Ovary (tissue), 3 donors: ENCODE measurements at regions not wholly inside any gene's neighbourhood (a gene's known extent, or its start where the extent isn't known, plus 50 kb on each side); places are given as distances from the start of the nearest gene placed in this dataset.

Source experiments
- EP300 ChIP-seq: sonication (generic); formaldehyde crosslinking; IDR thresholded peaks from one replicate; pipeline ENCODE4 v1.6.1; 2017; ENCODE audit warnings: antibody characterized with exemption
- POLR2A ChIP-seq: fragments of 450-650 bp; IDR thresholded peaks from one replicate; pipeline ENCODE4 v1.6.1; 2017; ENCODE audit warnings: antibody characterized with exemption, mild to moderate bottlenecking, moderate library complexity
- TF ChIP-seq, protein P1 (sequence below), 3 donors: fragments of 450-650 bp in 2 of 3; fragments of 200-600 bp in 1 of 3; IDR thresholded peaks; one replicate each; pipeline versions ENCODE4 v1.5.1 to v1.8.0; 2016 to 2022; ENCODE audit warnings: antibody characterized with exemption in 3 of 3, mild to moderate bottlenecking in 1 of 3
- donor health status: DM: no; HTN: no; CAD: no.

- TF ChIP-seq, protein P1, sequence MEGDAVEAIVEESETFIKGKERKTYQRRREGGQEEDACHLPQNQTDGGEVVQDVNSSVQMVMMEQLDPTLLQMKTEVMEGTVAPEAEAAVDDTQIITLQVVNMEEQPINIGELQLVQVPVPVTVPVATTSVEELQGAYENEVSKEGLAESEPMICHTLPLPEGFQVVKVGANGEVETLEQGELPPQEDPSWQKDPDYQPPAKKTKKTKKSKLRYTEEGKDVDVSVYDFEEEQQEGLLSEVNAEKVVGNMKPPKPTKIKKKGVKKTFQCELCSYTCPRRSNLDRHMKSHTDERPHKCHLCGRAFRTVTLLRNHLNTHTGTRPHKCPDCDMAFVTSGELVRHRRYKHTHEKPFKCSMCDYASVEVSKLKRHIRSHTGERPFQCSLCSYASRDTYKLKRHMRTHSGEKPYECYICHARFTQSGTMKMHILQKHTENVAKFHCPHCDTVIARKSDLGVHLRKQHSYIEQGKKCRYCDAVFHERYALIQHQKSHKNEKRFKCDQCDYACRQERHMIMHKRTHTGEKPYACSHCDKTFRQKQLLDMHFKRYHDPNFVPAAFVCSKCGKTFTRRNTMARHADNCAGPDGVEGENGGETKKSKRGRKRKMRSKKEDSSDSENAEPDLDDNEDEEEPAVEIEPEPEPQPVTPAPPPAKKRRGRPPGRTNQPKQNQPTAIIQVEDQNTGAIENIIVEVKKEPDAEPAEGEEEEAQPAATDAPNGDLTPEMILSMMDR (IDR thresholded peaks at IDR 0.05), result no peak
- TF ChIP-seq POLR2A (no peak), EP300 (no peak)
Measured at GRCh38 chr15:38688761-38689160, 124.1 kb upstream of the RASGRP1 start.
